ENCODE measurements at regions not wholly inside any gene's neighbourhood (a gene's known extent, or its start where the extent isn't known, plus 50 kb on each side); places are given as distances from the start of the nearest gene placed in this dataset.
A peak's percentile ranks its signal among the peaks of the same experiment; 100 is the strongest.

- DNase-seq: no peak
Measured at GRCh38 chr2:225131898-225132297, 89.6 kb upstream of the DOCK10 start.

GRCh38 chr2:225130093-225130492, 87.8 kb upstream of the DOCK10 start:
- DNase-seq: no peak

- no peak for DNase-seq
Measured at GRCh38 chr2:225124311-225125017, 82.2 kb upstream of the DOCK10 start.

- DNase-seq: peak; percentile 44
Measured at GRCh38 chr2:225122583-225123486, 80.6 kb upstream of the DOCK10 start.

- DNase-seq: no peak
Measured at GRCh38 chr2:225122007-225122406, 79.7 kb upstream of the DOCK10 start.

GRCh38 chr2:225120186-225120585, 77.9 kb upstream of the DOCK10 start:
- peak; percentile 60 for DNase-seq

GRCh38 chr2:225117051-225117716, 74.9 kb upstream of the DOCK10 start:
- no peak for DNase-seq

GRCh38 chr2:225114786-225115323, 72.6 kb upstream of the DOCK10 start:
- no peak for DNase-seq

GRCh38 chr2:225113371-225114015, 71.2 kb upstream of the DOCK10 start:
- peak; percentile 31 for DNase-seq

GRCh38 chr2:225112362-225113126, 70.3 kb upstream of the DOCK10 start:
- DNase-seq: no peak

- DNase-seq: no peak
Measured at GRCh38 chr2:225108805-225109204, 66.5 kb upstream of the DOCK10 start.

GRCh38 chr2:225104971-225105370, 62.7 kb upstream of the DOCK10 start:
- peak; percentile 35 for DNase-seq

- no peak for DNase-seq
Measured at GRCh38 chr2:225104321-225104720, 62.1 kb upstream of the DOCK10 start.

GRCh38 chr2:225103737-225104141, 61.5 kb upstream of the DOCK10 start:
- DNase-seq: peak; percentile 93

- peak; percentile 98 for DNase-seq
Measured at GRCh38 chr2:225100856-225101294, 58.6 kb upstream of the DOCK10 start.

GRCh38 chr2:225100269-225100668, 58.0 kb upstream of the DOCK10 start:
- peak; percentile 77 for DNase-seq

GRCh38 chr2:225097035-225097434, 54.8 kb upstream of the DOCK10 start:
- DNase-seq: peak; percentile 70
